Endometrium (tissue), 2 donors: ENCODE measurements at regions not wholly inside any gene's neighbourhood (a gene's known extent, or its start where the extent isn't known, plus 50 kb on each side); places are given as distances from the start of the nearest gene placed in this dataset.

ENCODE experiments used
- FAIRE-seq: peaks from 2 replicates; lab custom pipeline; 2012; peaks lifted over from hg19 to GRCh38; lab: Jason Lieb, UNC
- donor health status: control.
- donor health status: control.

DNA sequence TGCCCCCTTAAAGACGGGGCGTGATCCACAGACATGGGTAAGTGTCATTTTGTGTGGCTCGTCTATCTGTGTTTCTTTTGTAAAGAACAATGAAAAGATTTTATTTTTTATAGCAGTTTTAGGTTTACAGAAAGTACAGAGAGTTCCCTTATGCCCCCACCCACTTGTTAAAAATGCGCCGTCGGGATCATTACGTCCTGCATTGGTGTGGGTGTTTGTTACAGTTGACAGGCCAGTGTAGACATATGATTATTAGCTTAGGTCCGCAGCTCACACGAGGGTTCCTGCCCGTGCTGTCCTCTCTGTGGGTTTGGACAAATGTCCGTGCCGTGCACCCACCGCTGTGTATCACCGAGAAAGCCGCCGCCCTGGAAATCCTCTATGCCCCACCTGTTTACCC is 50.5 kb downstream of the RGS12 start:
- no peak for FAIRE-seq

DNA sequence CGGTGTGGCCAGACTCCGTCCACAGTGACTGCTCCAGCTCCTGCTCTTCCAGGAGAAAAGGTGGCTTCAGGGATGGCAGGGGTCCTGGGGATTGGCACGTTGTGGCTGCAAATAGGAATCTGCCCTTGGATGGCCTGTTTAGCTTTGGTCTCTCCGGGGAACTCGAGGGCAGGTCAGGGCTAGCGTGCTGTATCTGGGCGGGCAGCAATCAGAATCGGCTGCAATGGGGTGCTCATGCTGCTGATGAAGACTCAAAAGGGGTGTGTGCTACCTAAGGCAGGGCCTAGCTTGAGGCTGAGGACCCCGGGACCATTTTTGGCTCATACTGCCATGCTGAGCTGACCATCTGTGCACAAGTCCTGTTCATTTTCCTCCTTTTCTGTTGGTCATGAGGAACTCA is 51.3 kb downstream of the RGS12 start:
- no peak for FAIRE-seq

DNA sequence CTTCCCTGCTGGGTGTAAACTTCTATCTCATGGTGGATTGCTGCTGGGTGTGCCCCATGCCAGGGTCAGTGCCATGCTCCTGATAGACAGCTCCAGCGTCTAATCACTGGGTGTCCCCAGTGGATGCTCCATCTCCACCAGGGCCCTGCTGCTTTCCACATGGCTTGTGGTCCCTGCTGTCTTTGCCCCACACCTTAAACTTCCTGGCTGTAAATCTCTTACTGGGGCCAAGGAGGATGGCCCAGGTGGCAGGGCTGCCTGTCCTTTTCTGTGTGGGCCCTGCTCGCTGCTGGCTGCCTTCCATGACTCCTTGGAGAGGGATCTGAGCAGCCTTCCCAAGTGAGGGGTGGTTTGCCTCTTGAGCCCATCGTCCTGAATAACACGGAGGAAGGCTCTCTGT is 51.8 kb downstream of the RGS12 start:
- no peak for FAIRE-seq

DNA sequence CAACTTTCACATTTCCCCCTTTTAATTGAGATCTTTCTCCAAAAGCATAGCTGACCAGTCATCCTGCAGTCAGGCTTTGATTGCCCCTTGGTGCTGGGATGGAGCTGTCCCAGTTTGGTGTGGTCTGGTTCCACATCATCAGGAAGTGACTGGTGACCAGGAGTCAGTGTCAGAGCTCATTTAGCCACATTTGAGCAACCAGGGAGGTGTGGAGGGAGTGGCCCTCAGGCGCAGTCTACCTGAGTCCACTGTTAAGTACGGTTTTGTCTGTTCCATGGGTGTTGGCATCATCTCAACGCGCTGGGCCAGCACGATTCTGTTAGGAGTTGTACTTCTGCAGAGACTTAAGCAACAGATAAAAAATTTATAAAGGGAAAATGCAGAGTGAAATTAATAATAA is 52.6 kb downstream of the RGS12 start:
- FAIRE-seq: no peak

DNA sequence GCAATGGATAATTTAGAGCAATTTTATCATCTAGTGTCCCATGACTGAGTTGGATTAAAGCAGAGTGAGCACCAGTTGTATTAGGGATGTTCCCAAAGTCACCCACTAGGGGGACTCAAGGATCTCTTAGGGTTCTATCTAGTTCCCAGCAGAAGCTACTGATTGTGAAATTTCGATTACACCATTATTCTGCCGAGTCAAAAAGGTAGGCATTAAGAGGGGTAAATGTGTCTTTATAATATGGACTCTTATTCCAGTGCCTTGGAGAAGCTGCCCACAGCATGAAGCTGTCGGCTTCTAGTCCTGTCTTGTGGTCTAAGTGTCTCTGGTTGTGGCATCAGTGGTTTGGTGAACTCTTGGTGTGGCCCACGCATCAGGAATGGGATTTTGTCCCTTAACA is 53.3 kb downstream of the RGS12 start:
- FAIRE-seq: peak; percentile 58

DNA sequence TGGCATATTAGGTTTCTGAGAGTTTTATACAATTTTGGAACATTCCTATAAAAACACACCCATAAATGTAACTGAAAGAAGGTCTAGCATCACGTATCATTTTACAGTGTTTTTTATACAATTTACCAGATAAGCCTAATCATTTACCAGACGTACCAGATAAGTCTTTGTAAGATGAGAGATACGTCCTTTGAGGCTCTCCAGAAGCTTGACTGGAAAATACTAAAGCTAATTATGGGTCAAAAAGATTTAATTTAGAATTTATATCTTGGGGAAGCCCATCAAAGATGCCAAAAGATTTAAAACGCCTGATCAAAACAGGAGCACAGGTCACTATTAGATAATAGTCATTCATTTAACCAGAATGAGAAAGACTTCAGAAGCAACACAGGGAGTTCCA is 55.0 kb downstream of the RGS12 start:
- no peak for FAIRE-seq

DNA sequence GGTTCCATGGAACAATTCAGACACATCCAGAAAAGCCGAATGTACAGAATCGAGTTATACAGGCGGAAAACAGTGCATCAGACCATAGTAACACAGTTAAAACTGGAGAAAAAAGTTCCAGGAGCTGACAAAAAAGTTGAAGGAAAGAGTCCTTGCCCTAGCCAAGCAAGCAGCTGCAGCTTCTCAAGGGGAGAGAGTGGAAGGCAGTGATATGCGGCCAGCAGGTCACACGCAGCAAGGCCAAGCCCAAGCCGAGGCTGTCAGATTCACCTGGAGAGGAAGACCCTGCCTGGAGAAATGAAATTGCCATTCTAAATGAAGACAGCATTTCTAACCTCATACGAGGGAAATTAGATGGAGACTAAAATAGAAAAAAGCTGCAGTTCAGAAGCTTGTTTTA is 55.8 kb downstream of the RGS12 start:
- FAIRE-seq: no peak

DNA sequence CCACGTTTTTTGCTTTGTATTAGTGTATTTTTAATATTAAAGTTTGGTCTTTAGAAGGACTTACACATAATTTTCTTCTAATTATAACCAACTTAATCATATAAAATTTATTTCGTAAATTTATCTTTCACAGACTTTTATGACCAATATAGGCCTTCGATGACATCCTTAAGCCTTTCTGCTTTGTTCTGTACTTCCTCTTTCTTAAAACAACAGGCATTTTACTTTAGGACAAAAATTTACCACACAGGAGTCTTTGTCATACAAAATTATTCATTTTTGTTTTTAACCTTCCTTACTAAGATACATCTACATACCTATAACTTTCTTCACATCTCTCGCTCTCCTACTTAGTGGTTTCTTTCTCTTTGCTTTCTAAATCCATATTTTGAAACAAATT is 56.3 kb downstream of the RGS12 start:
- peak; percentile 4 for FAIRE-seq

DNA sequence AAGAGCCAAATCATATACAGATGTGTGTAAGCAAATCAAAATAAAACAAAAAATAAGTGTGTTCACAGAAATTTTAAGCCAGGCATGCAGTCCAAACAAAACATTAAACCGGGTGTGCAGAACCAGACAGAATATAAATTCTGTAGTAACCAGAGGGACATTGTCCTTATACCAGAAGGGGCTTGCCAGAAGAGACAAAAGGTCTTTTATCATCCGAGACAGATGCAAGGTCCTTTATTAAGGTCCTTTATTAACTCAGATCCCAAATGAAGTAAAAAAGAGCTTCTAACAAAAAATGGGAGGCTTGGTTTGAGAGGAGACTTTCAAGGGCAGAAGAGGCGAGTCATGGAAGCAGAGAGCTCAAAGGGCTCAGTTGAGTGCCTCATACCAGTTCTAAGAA is 59.2 kb downstream of the RGS12 start:
- FAIRE-seq: no peak

DNA sequence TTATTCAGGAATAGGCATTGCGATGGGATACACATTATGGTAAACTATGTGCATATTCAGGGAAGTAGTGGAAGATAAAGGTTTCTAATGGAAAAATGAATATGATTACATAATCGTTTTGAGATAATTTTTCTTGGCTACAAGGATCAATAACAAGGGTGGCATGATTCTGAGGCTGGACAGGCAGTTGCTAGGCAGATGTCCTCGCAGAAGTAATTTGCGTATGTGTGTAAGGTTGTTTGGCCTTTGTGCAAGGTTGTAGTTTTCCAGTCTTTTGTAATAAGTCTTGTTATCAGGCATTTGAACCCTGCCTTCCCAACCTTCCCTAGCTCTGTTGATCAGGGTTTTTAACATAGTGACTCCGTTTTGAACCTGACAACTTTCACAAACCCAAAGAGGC is 59.7 kb downstream of the RGS12 start:
- FAIRE-seq: no peak

DNA sequence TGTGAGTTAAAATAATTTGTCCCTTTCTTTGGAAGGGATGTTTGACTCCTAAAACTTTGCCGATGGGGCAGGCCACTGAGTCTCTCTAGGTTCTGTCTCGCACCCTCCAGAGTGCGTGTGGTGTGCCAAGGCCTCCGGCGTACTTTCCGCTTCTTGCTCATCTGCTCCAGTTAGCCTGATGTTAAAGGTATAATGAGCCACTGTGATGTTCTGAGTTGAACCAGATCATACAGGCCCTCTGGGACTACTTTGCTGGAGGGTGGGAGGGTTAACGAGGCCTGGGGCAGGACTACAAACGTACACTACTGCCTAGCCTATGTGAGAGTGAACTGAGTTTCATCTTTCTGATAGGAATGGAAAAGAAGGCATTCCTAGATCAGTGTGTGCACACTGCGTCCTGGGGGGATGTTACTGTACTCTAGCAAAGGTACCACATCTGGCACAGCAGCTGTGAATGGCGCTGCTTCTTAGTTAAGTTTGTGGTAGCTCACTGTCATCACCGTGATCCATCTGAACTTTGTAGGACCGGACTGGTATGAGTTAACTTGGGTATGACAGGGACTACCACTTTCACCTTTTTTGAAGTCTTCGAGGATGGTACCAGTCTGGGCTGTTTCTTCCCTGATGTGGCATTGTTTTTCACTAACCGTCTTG is 60.2 kb downstream of the RGS12 start:
- FAIRE-seq: no peak

DNA sequence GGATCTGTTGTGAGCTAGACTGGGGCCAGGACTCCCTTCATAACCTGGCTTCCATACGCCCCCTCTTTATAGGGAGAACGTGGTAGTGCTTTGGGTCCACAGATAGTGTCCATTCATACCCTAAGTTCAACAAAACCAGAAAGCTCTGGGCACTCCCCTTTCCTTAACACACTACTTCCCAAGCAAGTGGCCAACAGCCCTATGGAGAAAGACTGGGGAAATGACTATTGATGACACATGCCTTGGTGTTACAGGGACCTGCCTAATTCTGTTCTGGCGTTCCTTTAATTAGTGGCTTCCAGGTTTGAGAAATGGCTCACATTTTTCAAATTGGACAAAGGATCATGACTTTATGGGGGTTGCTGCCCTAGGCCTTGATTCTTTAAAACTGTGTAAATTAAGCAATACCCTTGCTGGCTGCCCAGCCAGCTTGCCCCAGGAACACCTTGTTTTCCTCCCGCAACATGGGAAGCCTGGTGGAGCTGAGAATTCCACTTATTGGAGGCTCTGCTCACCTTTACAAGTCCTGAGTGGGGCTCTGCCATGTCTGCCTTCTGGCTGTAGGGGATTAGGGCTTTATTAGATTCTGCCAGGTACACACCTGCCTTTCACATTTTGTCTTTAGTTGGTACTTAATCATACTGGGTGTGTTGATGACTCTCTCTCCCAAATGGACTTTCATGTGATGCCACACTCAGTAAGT is 61.1 kb downstream of the RGS12 start:
- FAIRE-seq: no peak

DNA sequence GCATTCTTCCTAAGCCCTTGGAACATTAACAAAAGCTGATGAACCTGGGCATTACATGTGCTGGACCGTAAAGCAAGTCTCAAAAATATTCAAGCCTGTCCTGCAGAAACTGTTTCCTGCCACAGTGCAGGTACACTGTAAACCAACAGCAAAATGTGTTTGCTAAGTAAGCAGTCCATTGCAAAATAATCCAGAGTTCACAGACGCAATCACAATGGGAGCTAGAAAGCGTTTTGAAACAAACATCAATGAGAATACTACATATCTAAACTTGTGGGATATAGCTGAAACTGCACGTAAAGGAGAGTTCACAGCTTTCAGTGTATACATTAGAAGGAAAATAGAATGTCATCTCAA is 61.6 kb downstream of the RGS12 start:
- no peak for FAIRE-seq

DNA sequence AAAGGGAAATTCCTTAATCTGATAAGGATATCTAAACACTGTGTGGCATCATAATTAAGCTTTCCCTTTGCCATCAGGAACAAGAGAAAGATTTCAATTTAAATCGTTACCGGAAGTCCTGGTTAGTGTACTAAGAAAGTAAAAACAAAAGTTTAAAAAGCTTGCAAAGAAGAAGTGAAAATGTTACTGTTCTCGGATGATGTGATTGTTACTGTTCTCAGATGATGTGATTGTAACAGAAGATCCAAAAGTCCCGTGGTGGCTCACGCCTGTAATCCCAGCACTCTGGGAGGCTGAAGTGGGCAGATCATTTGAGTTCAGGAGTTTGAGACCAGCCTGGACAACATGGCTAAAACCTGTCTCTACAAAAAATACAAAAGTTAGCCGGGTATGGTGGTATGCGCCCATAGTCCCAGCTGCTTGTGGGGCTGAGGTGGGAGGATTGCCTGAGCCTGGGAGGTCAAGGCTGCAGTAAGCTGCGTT is 62.5 kb downstream of the RGS12 start:
- FAIRE-seq: no peak

DNA sequence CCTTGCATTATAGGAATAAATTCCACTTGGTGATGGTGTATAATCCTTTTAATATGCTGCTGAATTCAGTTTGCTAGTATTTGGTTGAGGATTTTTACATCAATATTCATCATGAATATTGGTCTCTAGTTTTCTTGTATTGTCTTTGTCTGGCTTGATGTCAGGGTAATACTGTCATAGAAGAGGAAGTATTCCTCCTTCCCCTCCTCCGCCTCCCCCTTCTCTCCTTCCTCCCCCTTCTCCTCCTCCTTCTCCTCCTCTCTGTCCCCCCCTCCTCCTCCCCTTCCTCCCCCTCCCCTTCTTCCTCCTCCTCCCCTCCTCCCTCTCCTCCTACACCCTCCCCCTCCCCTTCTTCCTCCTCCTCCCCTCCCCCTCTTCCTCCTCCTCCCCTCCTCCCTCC is 65.8 kb downstream of the RGS12 start:
- no peak for FAIRE-seq

DNA sequence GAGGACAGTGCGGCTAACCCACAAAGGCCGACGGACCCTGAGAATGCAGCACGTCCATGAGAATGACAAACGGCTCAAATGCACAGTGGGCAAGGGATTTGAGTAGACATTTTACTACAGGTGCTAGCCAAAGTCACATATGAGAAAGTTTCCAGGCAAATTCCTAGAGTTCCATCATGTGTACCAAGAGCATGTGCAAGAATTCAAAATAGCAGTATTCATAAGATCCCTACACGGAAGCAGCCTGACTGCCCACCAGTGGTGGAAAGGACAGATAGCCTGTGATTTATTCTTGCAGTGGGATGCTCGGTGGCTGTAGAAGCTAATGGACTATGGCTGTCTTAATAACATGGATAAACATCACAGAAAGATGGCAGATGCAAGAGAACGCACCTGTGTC is 68.0 kb downstream of the RGS12 start:
- FAIRE-seq: no peak

DNA sequence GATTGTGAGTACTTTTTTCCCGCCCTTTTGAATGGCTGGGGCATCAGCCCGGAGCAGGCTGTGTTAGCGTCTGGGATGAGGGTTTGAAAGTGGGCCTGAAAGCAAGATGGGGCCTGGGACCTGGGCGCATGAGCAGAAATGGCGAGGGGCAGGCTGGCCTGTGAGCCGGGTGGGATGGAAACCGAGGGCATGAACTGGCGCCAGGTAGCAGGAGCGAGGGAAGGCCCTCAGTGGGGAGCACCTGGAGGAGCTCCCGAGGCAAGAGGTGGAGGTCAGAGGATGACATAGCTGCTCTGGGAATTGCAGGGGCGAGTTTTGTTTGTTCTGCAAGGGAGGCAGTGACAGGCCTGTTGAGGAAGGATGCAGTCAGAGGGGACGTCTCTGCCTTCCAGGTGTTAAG is 68.6 kb downstream of the RGS12 start:
- FAIRE-seq: no peak

DNA sequence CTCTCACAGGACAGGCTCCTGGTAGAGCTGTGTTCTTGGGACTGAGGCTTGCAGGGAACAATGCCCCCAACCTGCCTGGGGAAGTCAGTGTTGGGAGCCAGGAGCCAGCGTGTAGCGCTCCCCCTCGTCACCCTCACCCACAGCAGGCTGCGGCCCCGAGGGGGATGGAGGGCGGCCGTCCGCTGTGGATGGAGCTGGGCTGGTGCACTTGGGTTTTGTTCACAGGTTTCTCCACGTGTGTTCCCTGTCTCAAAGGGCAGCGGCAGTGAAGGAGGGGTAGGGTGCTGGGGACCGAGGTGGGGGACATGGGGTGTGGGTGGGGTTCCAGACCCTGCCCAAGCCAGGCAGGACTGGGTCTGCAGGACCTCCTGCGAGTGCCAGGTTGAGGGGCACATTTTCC is 69.1 kb downstream of the RGS12 start:
- no peak for FAIRE-seq

DNA sequence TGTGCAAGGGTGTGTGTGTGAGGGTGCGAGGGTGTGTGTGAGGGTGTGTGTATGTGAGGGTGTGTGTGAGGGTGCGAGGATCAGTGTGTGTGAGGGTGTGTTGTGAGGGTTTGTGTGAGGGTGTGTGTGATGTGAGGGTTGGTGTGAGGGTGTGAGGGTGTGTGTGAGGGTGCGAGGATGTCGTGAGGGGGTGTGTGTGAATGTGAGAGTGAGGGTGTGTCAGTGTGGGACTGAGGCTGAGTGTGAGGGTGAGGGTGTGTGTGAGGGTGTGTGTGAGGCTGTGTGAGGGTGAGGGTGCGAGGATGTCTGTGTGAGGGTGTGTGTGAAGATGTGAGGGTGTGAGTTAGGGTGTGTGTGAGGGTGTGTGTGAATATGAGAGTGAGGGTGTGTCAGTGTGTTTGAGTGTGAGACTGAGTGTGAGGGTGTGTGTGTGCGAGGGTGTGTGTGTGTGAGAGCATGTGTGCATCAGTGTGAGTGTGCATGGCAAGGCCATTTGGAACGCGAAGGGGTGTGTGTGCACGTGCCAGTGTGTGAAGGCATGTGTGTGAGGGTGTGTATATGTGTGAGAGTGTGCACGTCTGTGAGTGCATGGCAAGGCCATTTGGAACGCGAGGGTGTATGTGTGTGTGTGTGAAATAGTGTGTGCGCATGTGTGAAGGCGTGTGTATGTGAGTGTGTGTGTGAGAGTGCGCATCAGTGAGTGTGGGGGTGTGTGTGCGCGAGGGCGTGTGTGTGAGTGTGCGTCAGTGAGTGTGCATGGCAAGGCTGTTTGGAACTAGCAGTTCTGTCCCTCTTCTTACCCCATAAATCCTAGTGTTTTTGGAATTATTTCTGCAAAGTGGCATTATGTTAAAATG is 69.8 kb downstream of the RGS12 start:
- no peak for FAIRE-seq

DNA sequence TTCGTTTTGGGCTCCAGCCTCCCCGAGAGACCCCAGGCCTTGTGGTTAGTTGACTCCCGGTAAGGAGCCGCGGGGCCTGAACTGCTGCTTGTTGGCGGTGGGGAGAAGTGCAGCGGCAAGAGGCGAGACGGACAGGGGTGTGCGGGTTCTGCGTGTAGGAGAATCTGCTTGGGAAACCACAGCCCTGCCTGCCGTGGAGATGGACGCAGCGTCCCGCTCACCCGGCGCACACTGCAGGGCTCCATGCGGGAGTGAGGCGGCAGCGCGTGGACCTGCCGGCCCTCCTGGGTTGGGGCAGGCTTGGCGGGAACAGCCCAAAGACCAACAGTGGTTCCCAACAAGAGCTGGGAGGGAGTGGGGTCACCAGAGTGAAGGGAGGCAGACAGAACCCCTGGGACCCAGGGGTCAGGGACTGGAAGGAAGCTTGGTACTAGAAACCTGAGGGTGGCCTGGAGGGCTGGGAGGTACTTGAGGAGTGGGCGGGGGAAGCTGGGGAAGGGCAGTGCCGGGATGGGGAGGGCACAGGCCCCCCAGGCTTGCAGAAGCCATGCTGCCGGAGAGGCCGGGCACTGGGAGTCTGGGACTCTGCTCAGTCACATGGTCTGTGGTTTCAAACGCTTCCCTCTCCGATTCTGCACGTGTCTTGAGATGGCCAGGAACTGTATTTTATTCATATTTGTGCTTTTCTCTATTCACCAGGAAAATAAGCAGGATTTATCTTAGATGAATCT is 70.8 kb downstream of the RGS12 start:
- no peak for FAIRE-seq

DNA sequence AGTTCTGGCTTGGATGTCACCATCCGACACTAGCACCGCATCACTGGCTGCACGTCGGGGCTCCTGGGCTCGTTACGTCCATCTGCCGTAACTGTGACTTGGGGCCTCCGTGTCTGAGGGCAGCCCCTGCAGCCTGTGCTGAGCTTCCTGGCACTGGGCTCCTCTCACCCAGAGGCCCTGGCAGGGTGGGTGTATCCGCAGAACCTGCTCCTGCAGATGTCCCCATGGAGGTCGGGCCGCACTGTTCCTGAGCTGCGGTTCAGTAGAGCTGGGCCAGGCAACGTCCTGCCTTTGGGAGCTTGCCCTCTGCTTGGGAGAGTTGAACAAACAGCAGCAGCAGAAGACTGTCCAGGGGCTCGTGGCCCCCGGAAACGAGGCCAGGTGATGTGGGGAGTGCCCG is 71.4 kb downstream of the RGS12 start:
- FAIRE-seq: no peak

DNA sequence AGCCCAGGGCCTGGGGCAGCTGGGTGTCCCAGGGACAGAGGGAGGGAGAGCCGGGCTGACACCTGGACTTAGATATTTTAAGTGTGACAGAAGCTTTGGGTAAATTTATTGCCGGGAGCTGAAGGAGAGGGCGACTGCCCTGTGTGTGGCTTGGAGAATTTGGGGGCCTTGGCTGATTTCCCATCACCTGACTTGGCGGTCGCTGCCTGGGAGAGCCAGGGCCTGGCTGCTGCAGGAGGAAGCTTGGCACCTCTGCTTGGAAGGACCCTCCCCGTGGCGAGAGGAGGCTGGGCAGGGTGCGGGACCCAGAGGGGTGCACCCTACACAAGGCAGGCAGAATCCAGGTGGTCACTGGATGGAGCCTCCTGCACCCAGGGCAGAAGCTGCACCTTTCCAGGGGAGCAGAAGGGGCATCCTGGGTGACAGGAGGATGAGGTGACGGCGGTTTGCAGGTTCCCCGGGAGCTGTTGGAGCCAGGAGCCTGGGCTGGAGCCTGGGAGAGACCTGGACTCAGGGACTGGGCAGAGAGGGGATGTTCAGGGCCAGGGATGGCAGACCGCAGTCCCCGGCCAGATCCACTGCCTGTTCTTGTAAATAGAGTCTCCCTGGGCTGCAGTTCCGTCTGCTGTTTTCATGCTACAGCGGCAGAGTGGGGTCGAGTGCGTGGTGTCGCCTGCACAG is 72.0 kb downstream of the RGS12 start:
- FAIRE-seq: no peak
